Adrenal gland (tissue), 5 donors: ENCODE measurements at regions not wholly inside any gene's neighbourhood (a gene's known extent, or its start where the extent isn't known, plus 50 kb on each side); places are given as distances from the start of the nearest gene placed in this dataset.

Experiments
- CTCF ChIP-seq, 6 experiments: fragments of 450-650 bp in 4 of 6; fragments of 200-600 bp in 2 of 6; sonication (generic) in 1 of 6; IDR thresholded peaks; 1 replicate in 5 of 6; 2 replicates in 1 of 6; pipeline versions ENCODE4 v1.5.1 to v1.8.0; 2016 to 2021; ENCODE audit warnings: antibody characterized with exemption in 6 of 6, mild to moderate bottlenecking in 2 of 6, moderate library complexity in 1 of 6
- POLR2A ChIP-seq, 2 donors: fragments of 450-650 bp; IDR thresholded peaks; one replicate each; pipeline ENCODE4 v1.6.1; 2017; ENCODE audit warnings: antibody characterized with exemption in 2 of 2, mild to moderate bottlenecking in 2 of 2, moderate library complexity in 1 of 2
- donor health status: DM: no; HTN: no; CAD: no.

GRCh38 chr12:75656210-75656609 lies 144.8 kb upstream of the KRR1 start:
- TF ChIP-seq POLR2A (IDR thresholded peaks at IDR 0.05): no peak
- TF ChIP-seq CTCF (IDR thresholded peaks at IDR 0.05): no peak
